IMR-90 (cell line): ENCODE measurements at regions not wholly inside any gene's neighbourhood (a gene's known extent, or its start where the extent isn't known, plus 50 kb on each side); places are given as distances from the start of the nearest gene placed in this dataset.

Experiments used
- ATAC-seq: fragments of 200-7000 bp; cut with Tn5 transposase; 2 replicates; pipeline ENCODE4 v1.9.1; 2020; ENCODE audit warnings: low read depth, mild to moderate bottlenecking, moderate library complexity
- BruUV-seq: library from RNA; stranded (reverse); fragments of 400-500 nt; replicated peaks from 2 replicates; lab custom pipeline; 2021; lab: Mats Ljungman, UMichigan
- CTCF ChIA-PET: fragments of 300-600 bp; formaldehyde crosslinking; extraction: SDS; loops from one replicate; lab custom pipeline; 2021; ENCODE audit warnings: antibody characterized with exemption; lab: Yijun Ruan, JAX
- POLR2A ChIA-PET: fragments of 300-600 bp; sonication (Branson Sonifier 250); formaldehyde crosslinking; loops from one replicate; lab custom pipeline; 2022; ENCODE audit warnings: antibody characterized with exemption; ENCODE audit not compliant: unreplicated experiment; lab: Charles Lee
- DNase-seq: peaks from one replicate; pipeline ENCODE4 v3.0.0; 2013
- H2AFZ ChIP-seq: replicated peaks from 2 replicates; pipeline ENCODE3; 2013; ENCODE audit warnings: low read length, mild to moderate bottlenecking; ENCODE audit not compliant: poor library complexity
- H2AK5ac ChIP-seq: 2 replicates; pipeline ENCODE4 v1.6.1; 2013; ENCODE audit warnings: low read depth, low read length, inconsistent platforms
- H2AK9ac ChIP-seq: replicated peaks from 2 replicates; pipeline ENCODE3; 2013; ENCODE audit warnings: mild to moderate bottlenecking, low read depth, low read length, moderate library complexity; ENCODE audit not compliant: poor library complexity
- H2BK120ac ChIP-seq: 2 replicates; pipeline ENCODE4 v1.6.1; 2013; ENCODE audit warnings: low read depth, low read length, inconsistent platforms
- H2BK15ac ChIP-seq: 3 replicates; pipeline ENCODE4 v1.6.1; 2013; ENCODE audit warnings: low read depth, low read length, inconsistent platforms
- H2BK20ac ChIP-seq: 2 replicates; pipeline ENCODE4 v1.6.1; 2013; ENCODE audit warnings: low read depth, mild to moderate bottlenecking, inconsistent platforms, low read length, moderate library complexity
- H2BK5ac ChIP-seq: 2 replicates; pipeline ENCODE4 v1.6.1; 2013; ENCODE audit warnings: mild to moderate bottlenecking, low read depth, low read length, inconsistent platforms; ENCODE audit not compliant: poor library complexity, severe bottlenecking
- H3K14ac ChIP-seq: replicated peaks from 2 replicates; pipeline ENCODE4 v1.6.1; 2013; ENCODE audit warnings: low read depth, low read length, inconsistent platforms
- H3K18ac ChIP-seq: 2 replicates; pipeline ENCODE4 v1.6.1; 2013; ENCODE audit warnings: low read depth, low read length, control low read depth
- H3K23ac ChIP-seq: 2 replicates; pipeline ENCODE4 v1.6.1; 2013; ENCODE audit warnings: low read depth, low read length, inconsistent platforms
- H3K27ac ChIP-seq: 2 replicates; pipeline ENCODE4 v1.5.1; 2013; ENCODE audit warnings: mild to moderate bottlenecking, control low read depth, low read length; ENCODE audit not compliant: insufficient read depth
- H3K27me3 ChIP-seq: 2 replicates; pipeline ENCODE4 v1.6.1; 2013; ENCODE audit warnings: low read length; ENCODE audit not compliant: control insufficient read depth, insufficient read depth
- H3K36me3 ChIP-seq: 2 replicates; pipeline ENCODE4 v1.6.1; 2013; ENCODE audit warnings: low read length, mixed read lengths; ENCODE audit not compliant: control insufficient read depth, insufficient read depth
- H3K4ac ChIP-seq: 2 replicates; pipeline ENCODE4 v1.6.1; 2013; ENCODE audit warnings: low read depth, low read length, inconsistent platforms
- H3K4me1 ChIP-seq: 2 replicates; pipeline ENCODE4 v1.6.1; 2013; ENCODE audit warnings: low read length, mixed read lengths; ENCODE audit not compliant: control insufficient read depth, insufficient read depth
- H3K4me2 ChIP-seq: 2 replicates; pipeline ENCODE4 v1.6.1; 2013; ENCODE audit warnings: low read depth, mild to moderate bottlenecking, control low read depth, low read length, moderate library complexity
- H3K4me3 ChIP-seq: 2 replicates; pipeline ENCODE4 v1.5.1; 2013; ENCODE audit warnings: low read depth, mild to moderate bottlenecking, control low read depth, low read length, moderate library complexity; ENCODE audit not compliant: insufficient read depth
- H3K56ac ChIP-seq: 2 replicates; pipeline ENCODE4 v1.6.1; 2013; ENCODE audit warnings: low read length, inconsistent platforms; ENCODE audit not compliant: insufficient read depth; ENCODE audit errors: extremely low read depth
- H3K79me1 ChIP-seq, 2 experiments: 2 replicates each; pipeline ENCODE4 v1.6.1; 2013; ENCODE audit warnings: low read length in 2 of 2, inconsistent platforms in 1 of 2, low read depth in 1 of 2
- H3K9ac ChIP-seq: 2 replicates; pipeline ENCODE4 v1.6.1; 2013; ENCODE audit warnings: low read depth, low read length, control low read depth
- H3K9me1 ChIP-seq: 2 replicates; pipeline ENCODE4 v1.6.1; 2013; ENCODE audit warnings: low read length, inconsistent platforms; ENCODE audit not compliant: insufficient read depth
- H3K9me3 ChIP-seq: 2 replicates; pipeline ENCODE4 v1.6.1; 2013; ENCODE audit warnings: low read length; ENCODE audit not compliant: control insufficient read depth, insufficient read depth
- H4K20me1 ChIP-seq: 2 replicates; pipeline ENCODE4 v1.6.1; 2013; ENCODE audit warnings: low read length, inconsistent platforms; ENCODE audit not compliant: insufficient read depth
- H4K5ac ChIP-seq: 2 replicates; pipeline ENCODE4 v1.6.1; 2013; ENCODE audit warnings: mild to moderate bottlenecking, low read depth, low read length, control low read depth
- H4K8ac ChIP-seq, 2 experiments: 2 replicates each; pipeline ENCODE4 v1.6.1; 2013; ENCODE audit warnings: low read depth in 2 of 2, low read length in 2 of 2, control low read depth in 1 of 2, inconsistent platforms in 1 of 2
- H4K91ac ChIP-seq: 2 replicates; pipeline ENCODE4 v1.6.1; 2013; ENCODE audit warnings: low read depth, low read length, inconsistent platforms; ENCODE audit not compliant: insufficient read depth
- RCOR1 ChIP-seq: IDR thresholded peaks from 2 replicates; pipeline ENCODE4 v1.6.1; 2012; ENCODE audit warnings: mild to moderate bottlenecking, low read length, improper control_type of control experiment; ENCODE audit not compliant: insufficient replicate concordance
- WGBS, 2 experiments: methylation state at CpG; one replicate each; pipeline versions ENCODE4 v1.1.5 to v1.1.7; 2013; ENCODE audit warnings: missing lambda C conversion rate in 2 of 2; ENCODE audit not compliant: insufficient read length in 1 of 2; ENCODE audit errors: extremely low coverage in 2 of 2; 5-methylcytosine and 5-hydroxymethylcytosine counted together
- dilution Hi-C: fragments of 300-500 bp; cut with HindIII; formaldehyde crosslinking; loops from one replicate; pipeline ENCODE4 v1.14.3; 2018; ENCODE audit warnings: low sequenced_read_pairs; ENCODE audit not compliant: unreplicated experiment
- in situ Hi-C: fragments of 300-500 bp; cut with MboI; formaldehyde crosslinking; loops from 3 replicates; pipeline ENCODE4 v1.14.3; 2019; ENCODE audit warnings: low sequenced_read_pairs, inconsistent platforms, mixed read lengths
- intact Hi-C: fragments of 100-400 bp; cut with micrococcal nuclease; formaldehyde crosslinking; loops from 2 replicates; pipeline ENCODE4 v1.10.0; 2022

DNA sequence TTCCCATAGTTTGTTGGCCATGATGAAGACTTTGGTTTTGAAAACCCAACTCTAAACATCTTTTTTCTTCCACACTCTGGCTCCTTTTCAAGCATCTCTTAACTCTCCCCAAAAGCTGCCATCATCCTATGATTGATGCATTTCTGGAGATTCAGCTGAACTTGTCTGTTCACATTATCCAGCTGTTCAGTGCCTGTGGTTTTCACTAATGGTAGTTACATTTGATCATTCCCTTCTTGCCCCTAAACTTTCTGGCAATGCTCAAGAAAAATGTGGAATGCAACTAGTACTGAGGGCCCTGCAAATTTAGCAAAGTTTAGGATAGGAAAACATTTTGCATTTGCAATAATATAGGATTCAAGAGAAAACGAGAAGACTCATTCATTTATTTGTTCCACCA is 267.5 kb downstream of the ENC1 start:
- Histone ChIP-seq H3K9me1 (no peaks in the 10 kb centered on the region), H2BK5ac (no peak overlapping the region), H2AK9ac (no peak overlapping the region), H3K4me2 (no peak overlapping the region), H3K56ac (no peak overlapping the region), H3K36me3 (no peaks in the 10 kb centered on the region), H3K14ac (no peak overlapping the region), H3K4me3 (no peak overlapping the region), H3K79me1 (no peaks in the 10 kb centered on the region), H3K18ac (no peak overlapping the region), H4K91ac (no peak overlapping the region), H3K4me1 (no peaks in the 10 kb centered on the region), H3K23ac (no peak overlapping the region), H3K9ac (no peak overlapping the region), H3K27me3 (peaks cover 16% of the 10 kb centered on the region), H4K20me1 (no peaks in the 10 kb centered on the region), H3K27ac (no peak overlapping the region), H2BK20ac (no peak overlapping the region), H4K5ac (no peak overlapping the region), H2AK5ac (no peak overlapping the region), H3K4ac (no peak overlapping the region), H2AFZ (no peak overlapping the region), H3K9me3 (no peaks in the 10 kb centered on the region), H4K8ac (no peak overlapping the region), H2BK120ac (no peak overlapping the region), H2BK15ac (no peak overlapping the region)
- no TSS peak for BruUV-seq
- in situ Hi-C loops (no loop called here), dilution Hi-C loops (no loop called here), intact Hi-C loops (loop anchor here (5.0 kb wide), 1 partner anchor 161 kb away; no protein-coding TSS in a partner anchor)
- whole genome bisulfite sequencing, 2 experiments: no CpG with 5 or more reads among the region's 1 CpG
- ChIA-PET POLR2A (no interaction called here), CTCF (no interaction called here)
- TF ChIP-seq RCOR1: no peak
- no peak for ATAC-seq
- peak; percentile 24 for DNase-seq
